ENCODE measurements at regions not wholly inside any gene's neighbourhood (a gene's known extent, or its start where the extent isn't known, plus 50 kb on each side); places are given as distances from the start of the nearest gene placed in this dataset.

DNA sequence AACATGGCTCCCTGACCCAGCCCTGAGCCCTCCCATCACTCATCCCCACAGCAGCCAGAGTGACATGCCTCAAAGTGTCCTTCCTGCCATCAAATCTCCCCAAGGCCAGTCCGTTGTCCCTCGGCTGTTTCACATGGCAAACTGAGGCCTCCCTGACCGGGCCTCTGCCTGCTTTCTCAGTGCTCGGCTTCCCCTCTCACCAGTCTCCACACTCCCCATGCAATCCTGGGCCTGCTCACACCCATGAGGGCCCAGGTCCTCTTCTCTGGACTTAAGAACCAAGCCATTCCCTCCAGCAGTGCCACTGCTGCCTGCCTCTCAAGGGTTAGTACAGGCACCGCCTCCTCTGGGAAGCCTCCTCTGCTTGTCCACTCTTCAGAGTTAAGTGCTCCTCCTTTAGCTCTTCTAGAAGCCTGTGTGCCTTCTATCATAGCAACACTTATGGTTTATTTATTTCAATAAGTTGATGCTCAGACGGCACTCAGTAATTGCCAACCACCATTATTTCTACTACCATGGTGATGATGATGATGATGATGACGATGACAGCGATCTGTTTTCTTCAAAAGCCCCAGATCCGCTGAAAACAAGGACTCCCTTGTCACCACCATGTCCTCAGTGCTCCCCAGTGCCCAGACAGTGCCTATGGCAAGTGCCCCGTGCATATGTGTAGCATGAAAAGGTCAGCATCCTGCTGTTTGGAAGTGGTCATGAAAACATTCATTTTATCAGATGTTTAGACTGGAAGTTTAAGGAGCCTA is 449.0 kb downstream of the CDH26 start:
- no peak for TF ChIP-seq EZH2 (IDR thresholded peaks at IDR 0.05; ENCODE audit: insufficient read depth, low read length)
- TF ChIP-seq, protein P1, sequence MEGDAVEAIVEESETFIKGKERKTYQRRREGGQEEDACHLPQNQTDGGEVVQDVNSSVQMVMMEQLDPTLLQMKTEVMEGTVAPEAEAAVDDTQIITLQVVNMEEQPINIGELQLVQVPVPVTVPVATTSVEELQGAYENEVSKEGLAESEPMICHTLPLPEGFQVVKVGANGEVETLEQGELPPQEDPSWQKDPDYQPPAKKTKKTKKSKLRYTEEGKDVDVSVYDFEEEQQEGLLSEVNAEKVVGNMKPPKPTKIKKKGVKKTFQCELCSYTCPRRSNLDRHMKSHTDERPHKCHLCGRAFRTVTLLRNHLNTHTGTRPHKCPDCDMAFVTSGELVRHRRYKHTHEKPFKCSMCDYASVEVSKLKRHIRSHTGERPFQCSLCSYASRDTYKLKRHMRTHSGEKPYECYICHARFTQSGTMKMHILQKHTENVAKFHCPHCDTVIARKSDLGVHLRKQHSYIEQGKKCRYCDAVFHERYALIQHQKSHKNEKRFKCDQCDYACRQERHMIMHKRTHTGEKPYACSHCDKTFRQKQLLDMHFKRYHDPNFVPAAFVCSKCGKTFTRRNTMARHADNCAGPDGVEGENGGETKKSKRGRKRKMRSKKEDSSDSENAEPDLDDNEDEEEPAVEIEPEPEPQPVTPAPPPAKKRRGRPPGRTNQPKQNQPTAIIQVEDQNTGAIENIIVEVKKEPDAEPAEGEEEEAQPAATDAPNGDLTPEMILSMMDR (IDR thresholded peaks at IDR 0.05; ENCODE audit: insufficient read depth, low read depth, low read length) = no peak

All from astrocyte (in vitro differentiated cells and primary cell).